Uterus (tissue), 2 donors: ENCODE measurements at regions not wholly inside any gene's neighbourhood (a gene's known extent, or its start where the extent isn't known, plus 50 kb on each side); places are given as distances from the start of the nearest gene placed in this dataset.

Experiments used
- POLR2A ChIP-seq, 2 donors: fragments of 450-650 bp; IDR thresholded peaks; one replicate each; pipeline ENCODE4 v1.6.1; 2016; ENCODE audit warnings: antibody characterized with exemption in 2 of 2, mild to moderate bottlenecking in 1 of 2, moderate library complexity in 1 of 2
- TF ChIP-seq, protein P1 (sequence below), 4 experiments: fragments of 200-600 bp in 2 of 4; fragments of 450-650 bp in 2 of 4; sonication (generic) in 2 of 4; IDR thresholded peaks; one replicate each; pipeline ENCODE4 v1.5.1; 2016 to 2019; ENCODE audit warnings: antibody characterized with exemption in 4 of 4, mild to moderate bottlenecking in 2 of 4, moderate library complexity in 1 of 4

- TF ChIP-seq, protein P1, sequence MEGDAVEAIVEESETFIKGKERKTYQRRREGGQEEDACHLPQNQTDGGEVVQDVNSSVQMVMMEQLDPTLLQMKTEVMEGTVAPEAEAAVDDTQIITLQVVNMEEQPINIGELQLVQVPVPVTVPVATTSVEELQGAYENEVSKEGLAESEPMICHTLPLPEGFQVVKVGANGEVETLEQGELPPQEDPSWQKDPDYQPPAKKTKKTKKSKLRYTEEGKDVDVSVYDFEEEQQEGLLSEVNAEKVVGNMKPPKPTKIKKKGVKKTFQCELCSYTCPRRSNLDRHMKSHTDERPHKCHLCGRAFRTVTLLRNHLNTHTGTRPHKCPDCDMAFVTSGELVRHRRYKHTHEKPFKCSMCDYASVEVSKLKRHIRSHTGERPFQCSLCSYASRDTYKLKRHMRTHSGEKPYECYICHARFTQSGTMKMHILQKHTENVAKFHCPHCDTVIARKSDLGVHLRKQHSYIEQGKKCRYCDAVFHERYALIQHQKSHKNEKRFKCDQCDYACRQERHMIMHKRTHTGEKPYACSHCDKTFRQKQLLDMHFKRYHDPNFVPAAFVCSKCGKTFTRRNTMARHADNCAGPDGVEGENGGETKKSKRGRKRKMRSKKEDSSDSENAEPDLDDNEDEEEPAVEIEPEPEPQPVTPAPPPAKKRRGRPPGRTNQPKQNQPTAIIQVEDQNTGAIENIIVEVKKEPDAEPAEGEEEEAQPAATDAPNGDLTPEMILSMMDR (IDR thresholded peaks at IDR 0.05), result no peak
- TF ChIP-seq POLR2A (IDR thresholded peaks at IDR 0.05), result no peak
Observed at GRCh38 chr6:104563306-104563705, 296.4 kb downstream of the HACE1 start.
